IPS-15b (cell line): ENCODE measurements at regions not wholly inside any gene's neighbourhood (a gene's known extent, or its start where the extent isn't known, plus 50 kb on each side); places are given as distances from the start of the nearest gene placed in this dataset.

Experiments used
- H3K27me3 ChIP-seq: one replicate; pipeline ENCODE4 v1.6.1; 2013; ENCODE audit warnings: low read length; ENCODE audit not compliant: control insufficient read depth, insufficient read depth
- H3K36me3 ChIP-seq: one replicate; pipeline ENCODE4 v1.6.1; 2013; ENCODE audit warnings: low read length; ENCODE audit not compliant: control insufficient read depth, insufficient read depth
- H3K4me1 ChIP-seq: one replicate; pipeline ENCODE4 v1.6.1; 2013; ENCODE audit warnings: mild to moderate bottlenecking, low read length; ENCODE audit not compliant: control insufficient read depth, insufficient read depth
- H3K4me3 ChIP-seq: one replicate; pipeline ENCODE4 v1.5.1; 2013; ENCODE audit warnings: low read depth, low read length
- H3K9ac ChIP-seq: one replicate; pipeline ENCODE4 v1.6.1; 2013; ENCODE audit warnings: low read depth, mild to moderate bottlenecking, low read length
- H3K9me3 ChIP-seq: one replicate; pipeline ENCODE4 v1.6.1; 2013; ENCODE audit warnings: mild to moderate bottlenecking, low read length; ENCODE audit not compliant: control insufficient read depth, insufficient read depth

DNA sequence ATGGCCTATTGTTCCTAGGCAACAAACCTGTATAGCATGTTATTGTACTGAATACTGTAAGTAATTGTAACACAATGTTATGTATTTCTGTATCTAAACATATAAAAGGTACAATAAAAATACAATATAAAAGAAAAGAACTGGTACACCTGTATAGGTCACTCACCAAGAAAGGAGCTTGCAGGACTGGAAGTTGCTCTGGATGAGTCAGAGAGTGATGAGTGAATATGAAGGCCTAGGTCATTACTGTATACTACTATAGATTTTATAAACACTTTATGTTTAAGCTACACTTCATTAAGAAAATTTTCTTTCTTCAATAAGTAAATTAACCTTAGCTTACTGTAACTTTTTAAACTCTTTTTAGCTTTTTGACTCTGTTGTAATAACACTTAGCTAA, 559.9 kb downstream of the PLPP3 start:
- no peak overlapping the region for H3K9ac ChIP-seq
- H3K36me3 ChIP-seq, result no peaks in the 10 kb centered on the region
- H3K9me3 ChIP-seq, result no peaks in the 10 kb centered on the region
- no peak overlapping the region for H3K4me3 ChIP-seq
- H3K27me3 ChIP-seq, result no peaks in the 10 kb centered on the region
- H3K4me1 ChIP-seq, result no peaks in the 10 kb centered on the region

DNA sequence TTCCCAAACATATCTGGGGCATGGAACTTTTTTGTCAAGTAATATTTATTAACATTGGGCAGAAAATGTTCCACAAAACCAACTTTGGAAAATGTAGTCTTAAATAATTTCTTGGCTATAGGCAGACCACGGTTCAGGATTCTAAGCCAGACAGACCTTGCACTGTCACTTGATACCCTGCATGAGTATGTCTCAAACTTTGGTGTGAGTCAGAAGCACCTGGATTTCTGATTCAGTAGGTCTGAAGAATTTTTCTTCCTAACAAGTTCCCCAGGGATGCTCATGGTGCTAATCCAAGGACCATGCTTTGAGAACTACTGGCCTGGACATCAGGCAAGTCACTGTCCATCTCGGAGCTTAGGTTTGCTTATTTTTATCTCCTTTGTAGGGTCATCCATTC, 562.0 kb downstream of the PLPP3 start:
- Histone ChIP-seq H3K27me3 (no peaks in the 10 kb centered on the region), H3K9me3 (no peaks in the 10 kb centered on the region), H3K4me3 (no peak overlapping the region), H3K9ac (no peak overlapping the region), H3K4me1 (no peaks in the 10 kb centered on the region), H3K36me3 (no peaks in the 10 kb centered on the region)

DNA sequence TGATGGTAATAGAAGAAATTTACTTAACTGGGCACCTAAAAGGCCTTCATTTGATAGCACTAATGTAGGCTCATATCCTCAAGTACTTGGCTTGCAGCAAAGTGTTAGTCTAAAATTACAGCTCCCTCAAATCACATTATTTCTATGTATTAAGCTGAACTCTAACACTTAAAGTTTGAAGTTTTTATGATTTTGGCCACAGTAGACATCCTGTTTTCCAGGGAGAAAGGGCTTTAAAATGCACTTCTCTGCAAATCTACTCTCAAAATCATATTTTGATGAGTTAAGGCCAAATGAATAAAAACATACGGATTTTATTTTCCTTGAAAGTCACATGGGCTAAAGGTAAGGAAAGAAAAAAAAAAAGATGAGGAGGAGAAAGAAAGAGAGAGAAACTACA, 575.5 kb downstream of the PLPP3 start:
- Histone ChIP-seq H3K9ac (no peak overlapping the region), H3K4me1 (no peaks in the 10 kb centered on the region), H3K4me3 (no peak overlapping the region)

DNA sequence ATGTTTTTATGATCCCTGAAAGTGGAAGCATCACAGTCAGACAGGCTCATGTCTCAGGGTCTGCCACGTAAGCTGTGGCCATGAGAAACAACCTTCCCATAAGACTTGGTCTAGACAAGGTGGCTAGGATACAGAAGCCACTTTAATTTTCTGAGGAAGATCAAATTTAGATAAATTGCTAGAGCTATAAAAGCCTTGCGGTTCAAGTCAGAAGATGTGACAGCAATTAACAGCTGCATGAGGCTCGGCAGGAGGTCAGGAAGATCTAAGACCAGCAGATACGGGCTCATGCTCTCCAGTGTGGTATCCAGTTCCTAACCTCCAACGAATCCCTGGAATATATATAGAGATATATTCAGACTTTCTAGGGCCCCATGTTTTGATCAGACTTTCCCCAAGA, 577.1 kb downstream of the PLPP3 start:
- no peaks in the 10 kb centered on the region for H3K36me3 ChIP-seq
- H3K9ac ChIP-seq, result no peak overlapping the region
- no peaks in the 10 kb centered on the region for H3K27me3 ChIP-seq
- no peaks in the 10 kb centered on the region for H3K9me3 ChIP-seq
- no peaks in the 10 kb centered on the region for H3K4me1 ChIP-seq
- no peak overlapping the region for H3K4me3 ChIP-seq

More for the DNA sequence above, 575.5 kb downstream of the PLPP3 start:
- no peaks in the 10 kb centered on the region for H3K36me3 ChIP-seq
- no peaks in the 10 kb centered on the region for H3K9me3 ChIP-seq
- H3K27me3 ChIP-seq, result no peaks in the 10 kb centered on the region

DNA sequence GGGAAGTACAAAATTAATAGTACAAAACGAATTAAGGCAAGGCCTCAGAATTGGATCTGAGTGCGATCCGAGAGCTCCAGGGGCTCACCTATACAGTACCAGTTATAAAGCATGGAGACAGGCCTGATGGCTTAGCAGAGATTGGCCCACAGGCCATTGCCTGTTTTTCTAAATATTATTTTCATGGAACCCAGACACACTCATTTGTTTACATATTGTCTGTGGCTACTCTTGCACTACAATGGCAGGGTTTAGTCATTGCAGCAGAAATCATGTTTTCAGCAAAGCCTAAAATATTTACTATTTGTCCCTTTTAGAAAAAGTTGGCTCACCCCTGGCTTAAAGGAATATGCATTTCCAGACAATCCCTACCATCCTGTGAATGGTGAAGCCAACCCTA, 578.9 kb downstream of the PLPP3 start:
- H3K36me3 ChIP-seq, result no peaks in the 10 kb centered on the region
- H3K27me3 ChIP-seq, result no peaks in the 10 kb centered on the region
- no peak overlapping the region for H3K4me3 ChIP-seq
- no peaks in the 10 kb centered on the region for H3K9me3 ChIP-seq
- H3K4me1 ChIP-seq, result no peaks in the 10 kb centered on the region
- no peak overlapping the region for H3K9ac ChIP-seq

DNA sequence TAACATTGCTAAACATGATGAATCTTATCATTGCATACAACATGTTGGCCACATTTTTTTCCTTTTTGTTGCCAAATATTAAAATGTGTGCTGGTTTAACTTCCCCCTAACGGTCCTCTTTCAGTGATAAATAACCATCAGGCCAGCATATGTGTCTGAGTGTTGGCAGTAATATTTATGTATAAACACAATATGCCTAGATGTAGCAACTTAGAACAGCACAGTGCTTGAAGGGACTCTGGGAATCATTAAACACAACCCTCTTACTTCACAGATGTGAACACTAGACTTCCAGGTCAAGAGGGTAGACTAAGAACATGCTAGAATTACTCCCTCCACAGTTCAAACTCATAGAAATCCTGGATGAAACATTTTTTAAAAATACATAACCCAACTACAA, 581.8 kb downstream of the PLPP3 start:
- Histone ChIP-seq H3K27me3 (no peaks in the 10 kb centered on the region), H3K36me3 (no peaks in the 10 kb centered on the region), H3K9ac (no peak overlapping the region), H3K4me3 (no peak overlapping the region), H3K9me3 (no peaks in the 10 kb centered on the region), H3K4me1 (no peaks in the 10 kb centered on the region)

DNA sequence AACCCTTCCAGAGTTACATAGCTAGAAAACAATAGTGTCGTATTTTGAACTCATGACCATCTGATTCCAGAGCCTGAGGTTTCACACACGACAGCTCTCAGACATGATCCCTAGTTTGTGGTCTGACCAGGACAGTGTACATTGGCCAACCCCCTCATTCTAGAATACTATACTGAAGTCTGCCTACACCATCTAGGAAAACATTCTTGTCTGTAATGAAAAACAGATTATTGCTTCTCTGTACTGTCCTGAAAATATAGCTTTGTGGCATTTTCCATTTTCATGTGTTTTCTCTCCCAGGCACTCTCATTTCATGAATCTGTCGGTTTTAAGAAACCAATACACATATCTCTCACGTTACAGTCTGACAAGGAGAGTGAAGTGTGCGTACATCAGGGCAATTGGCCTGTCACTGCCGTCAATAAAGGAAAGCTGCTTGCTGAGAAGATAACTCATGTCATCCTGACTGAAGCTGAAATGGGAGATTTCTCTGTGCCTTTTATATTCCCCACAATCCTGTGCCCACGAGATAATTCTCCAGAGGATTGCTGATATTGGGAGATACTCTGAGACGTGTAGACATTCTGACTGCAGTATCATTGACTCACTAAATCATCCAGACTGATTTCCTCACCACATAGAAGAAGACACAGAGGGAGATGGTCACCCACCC, 585.6 kb downstream of the PLPP3 start:
- H3K4me3 ChIP-seq, result no peak overlapping the region
- no peak overlapping the region for H3K9ac ChIP-seq
- H3K4me1 ChIP-seq, result no peaks in the 10 kb centered on the region
- no peaks in the 10 kb centered on the region for H3K9me3 ChIP-seq
- H3K36me3 ChIP-seq, result no peaks in the 10 kb centered on the region
- H3K27me3 ChIP-seq, result no peaks in the 10 kb centered on the region

DNA sequence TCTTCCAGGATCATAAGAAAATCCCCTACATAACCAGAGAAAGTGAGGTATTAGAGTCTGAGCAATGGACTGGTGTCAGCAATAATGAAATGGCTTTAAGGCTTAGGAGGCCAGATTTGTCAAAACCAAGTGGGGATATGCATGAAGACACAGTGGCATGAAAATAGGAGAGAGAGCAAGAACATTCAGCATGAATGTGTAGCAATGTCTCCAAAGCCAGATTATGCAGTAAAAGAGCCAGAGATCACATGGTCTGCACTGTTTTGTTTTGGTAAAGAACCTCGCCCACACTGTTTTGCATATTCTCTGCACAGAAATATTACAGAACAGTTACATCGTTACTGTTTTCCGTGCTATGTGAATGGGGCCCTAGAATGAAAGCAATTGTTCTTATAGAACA, 589.4 kb downstream of the PLPP3 start:
- no peak overlapping the region for H3K4me3 ChIP-seq
- H3K27me3 ChIP-seq, result no peaks in the 10 kb centered on the region
- no peaks in the 10 kb centered on the region for H3K9me3 ChIP-seq
- H3K36me3 ChIP-seq, result no peaks in the 10 kb centered on the region
- H3K9ac ChIP-seq, result no peak overlapping the region
- H3K4me1 ChIP-seq, result peaks cover 7% of the 10 kb centered on the region

DNA sequence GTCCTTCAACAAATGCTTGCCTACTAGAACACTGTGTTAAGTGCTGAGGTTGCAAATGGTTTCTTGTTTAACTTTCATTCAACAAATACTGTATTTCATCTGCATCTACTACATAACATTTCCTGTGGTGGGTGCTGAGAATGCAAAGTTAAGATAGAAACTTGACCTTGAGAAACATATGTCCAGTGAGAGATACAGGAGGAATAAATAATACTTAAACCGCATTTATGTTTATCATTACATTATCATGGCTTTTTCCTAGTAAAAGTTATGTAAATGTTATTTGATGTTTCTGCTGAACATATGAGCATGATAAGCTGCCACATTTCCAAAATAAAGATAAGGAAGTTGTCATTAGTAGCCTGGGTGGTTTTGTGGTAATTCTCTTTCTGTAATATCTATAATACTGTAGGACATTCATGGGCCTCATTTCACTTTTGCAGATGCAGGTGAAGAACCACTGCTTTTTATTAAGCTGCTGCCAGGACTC, 590.4 kb downstream of the PLPP3 start:
- peaks cover 7% of the 10 kb centered on the region for H3K4me1 ChIP-seq
- no peak overlapping the region for H3K9ac ChIP-seq
- no peak overlapping the region for H3K4me3 ChIP-seq
- no peaks in the 10 kb centered on the region for H3K9me3 ChIP-seq
- H3K36me3 ChIP-seq, result no peaks in the 10 kb centered on the region
- no peaks in the 10 kb centered on the region for H3K27me3 ChIP-seq

DNA sequence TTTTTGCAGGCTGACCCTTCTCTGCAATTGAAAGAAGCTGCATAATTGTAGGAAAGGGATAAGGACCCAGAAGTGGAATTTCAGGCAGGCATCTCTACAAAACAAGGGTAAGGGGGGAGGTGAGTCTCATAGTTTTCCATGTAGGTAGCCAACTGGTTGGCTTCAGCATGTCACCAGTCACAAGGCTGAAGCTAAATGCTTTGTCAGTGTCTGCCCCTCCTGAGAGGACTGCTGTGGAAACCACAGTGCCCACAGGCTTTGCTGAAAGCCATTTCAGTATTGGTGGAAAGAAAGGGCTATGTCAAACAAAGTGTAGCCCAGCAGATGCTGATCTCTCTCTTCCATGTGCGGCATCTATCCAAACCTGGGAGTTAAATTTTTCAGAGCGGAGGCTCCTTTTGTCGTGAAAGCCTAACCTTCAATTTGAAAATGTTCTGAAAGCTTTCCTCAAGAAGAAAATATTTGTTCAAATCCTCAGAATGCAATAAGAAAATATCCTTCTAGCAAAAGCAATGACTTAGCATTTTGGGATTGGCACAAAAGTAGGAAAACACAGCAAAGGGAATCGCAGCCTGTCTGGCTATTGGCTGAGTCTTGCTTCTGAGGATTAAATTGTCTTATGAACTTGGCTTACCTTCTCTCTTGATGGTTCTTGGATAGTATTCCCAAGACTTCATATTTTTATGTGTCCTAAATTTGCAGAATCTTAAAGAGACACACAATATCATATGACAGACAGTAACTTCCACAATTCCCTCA, 591.7 kb downstream of the PLPP3 start:
- Histone ChIP-seq H3K36me3 (no peaks in the 10 kb centered on the region), H3K9me3 (no peaks in the 10 kb centered on the region), H3K9ac (no peak overlapping the region), H3K4me3 (no peak overlapping the region), H3K4me1 (peaks cover 7% of the 10 kb centered on the region), H3K27me3 (no peaks in the 10 kb centered on the region)

DNA sequence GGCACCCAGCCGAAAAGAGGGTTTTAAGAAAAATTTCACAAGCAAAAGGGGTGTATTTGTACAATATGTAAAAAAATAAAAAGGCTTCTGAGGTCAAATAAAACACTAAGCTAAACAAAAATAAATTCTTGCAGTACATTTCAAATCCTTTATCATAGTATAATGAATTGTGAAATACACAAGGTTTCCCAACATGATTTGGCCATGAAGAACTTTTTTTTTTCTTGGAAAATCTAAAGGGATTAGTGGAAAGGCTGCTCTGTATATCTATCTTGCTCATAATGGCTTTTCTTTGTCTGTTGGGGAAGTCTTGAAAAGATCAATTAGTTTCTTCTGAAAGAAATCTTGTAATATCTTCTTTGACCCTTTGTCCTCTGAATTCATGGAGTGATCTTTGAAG, 593.4 kb downstream of the PLPP3 start:
- H3K9me3 ChIP-seq, result no peaks in the 10 kb centered on the region
- no peak overlapping the region for H3K4me3 ChIP-seq
- H3K27me3 ChIP-seq, result no peaks in the 10 kb centered on the region
- H3K36me3 ChIP-seq, result no peaks in the 10 kb centered on the region
- peaks cover 7% of the 10 kb centered on the region for H3K4me1 ChIP-seq
- no peak overlapping the region for H3K9ac ChIP-seq

DNA sequence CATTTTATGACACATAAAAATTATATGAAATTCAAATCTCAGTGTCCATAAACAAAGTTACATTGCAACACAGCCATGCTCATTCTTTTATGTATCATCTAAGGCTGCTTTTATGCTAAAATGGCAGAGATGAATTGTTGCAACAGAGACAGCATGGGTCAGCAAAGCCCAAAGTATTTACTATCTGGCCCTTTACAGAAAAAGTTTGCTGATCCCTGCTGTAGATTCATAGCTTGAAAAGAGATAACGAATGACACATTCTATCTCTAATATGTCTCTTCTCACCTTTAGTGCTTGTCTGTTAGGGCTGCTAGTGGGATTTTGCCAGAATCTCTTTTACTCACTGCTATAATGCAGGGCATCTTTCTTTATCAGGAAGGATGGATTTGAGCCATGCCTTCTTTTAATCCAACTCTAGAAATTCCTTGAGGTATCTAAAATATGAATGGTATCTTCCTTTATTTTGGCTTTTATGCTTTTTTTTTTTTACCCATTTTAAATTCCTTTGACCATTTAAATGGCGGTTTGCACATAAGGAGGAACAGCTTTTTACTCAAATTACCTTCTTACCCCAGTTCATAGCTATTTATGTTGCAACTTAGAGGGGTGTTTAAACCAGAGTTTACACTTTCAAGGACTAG, 598.2 kb downstream of the PLPP3 start:
- no peak overlapping the region for H3K4me3 ChIP-seq
- no peak overlapping the region for H3K9ac ChIP-seq
- no peaks in the 10 kb centered on the region for H3K9me3 ChIP-seq
- no peaks in the 10 kb centered on the region for H3K36me3 ChIP-seq
- H3K27me3 ChIP-seq, result no peaks in the 10 kb centered on the region
- no peaks in the 10 kb centered on the region for H3K4me1 ChIP-seq
